ENCODE measurements at regions not wholly inside any gene's neighbourhood (a gene's known extent, or its start where the extent isn't known, plus 50 kb on each side); places are given as distances from the start of the nearest gene placed in this dataset.

GRCh38 chr7:35970458-35970857, 169.6 kb downstream of the SEPTIN7 start:
- no TSS peak for BruUV-seq (replicated peaks)
- no peak overlapping the region for H3K4ac ChIP-seq (ENCODE audit: low read depth, low read length)
- H3K36me3 ChIP-seq (ENCODE audit: control insufficient read depth, insufficient read depth, low read length), result no peaks in the 10 kb centered on the region
- dilution Hi-C loops (cut with HindIII; ENCODE audit: low sequenced_read_pairs, unreplicated experiment) (no loop called here), in situ Hi-C loops (cut with MboI; ENCODE audit: low sequenced_read_pairs) (loop anchor here (10.0 kb wide), 2 partner anchors 46 to 256 kb away; no protein-coding TSS in a partner anchor), intact Hi-C loops (cut with micrococcal nuclease) (loop anchor here (5.0 to 10.0 kb wide), 2 partner anchors 343 to 786 kb away; no protein-coding TSS in a partner anchor)
- H4K20me1 ChIP-seq (ENCODE audit: insufficient read depth, low read length), result no peaks in the 10 kb centered on the region
- H3K27ac ChIP-seq (ENCODE audit: insufficient read depth, low read length), result no peak overlapping the region
- no peak overlapping the region for H3K4me3 ChIP-seq (ENCODE audit: insufficient read depth, low read depth, low read length)
- H3K18ac ChIP-seq (ENCODE audit: low read depth, low read length), result no peak overlapping the region
- H4K8ac ChIP-seq (ENCODE audit: low read depth in 2 of 2, low read length in 2 of 2), result no peak overlapping the region
- ATAC-seq (ENCODE audit: low read depth), result no peak
- no peak overlapping the region for H2BK120ac ChIP-seq (ENCODE audit: low read depth, low read length)
- no peak for DNase-seq
- H2AK9ac ChIP-seq (replicated peaks; ENCODE audit: low read depth, low read length, poor library complexity), result no peak overlapping the region
- H3K4me2 ChIP-seq (ENCODE audit: low read depth, low read length), result no peak overlapping the region
- H2BK20ac ChIP-seq (ENCODE audit: low read depth, low read length), result no peak overlapping the region
- H2BK15ac ChIP-seq (ENCODE audit: low read depth, low read length), result no peak overlapping the region
- no CpG with 5 or more reads among the region's 2 CpGs for WGBS, 2 experiments (ENCODE audit: extremely low coverage in 2 of 2, insufficient read length in 1 of 2)
- H3K23ac ChIP-seq (ENCODE audit: low read depth, low read length), result no peak overlapping the region
- H3K4me1 ChIP-seq (ENCODE audit: control insufficient read depth, insufficient read depth, low read length), result no peaks in the 10 kb centered on the region; the same call in 1 of the 2 replicates
- H2AFZ ChIP-seq (replicated peaks; ENCODE audit: low read length, poor library complexity), result no peak overlapping the region
- no peak overlapping the region for H2BK5ac ChIP-seq (ENCODE audit: low read depth, low read length, poor library complexity, severe bottlenecking)
- H4K91ac ChIP-seq (ENCODE audit: insufficient read depth, low read depth, low read length), result no peak overlapping the region
- no peak overlapping the region for H2AK5ac ChIP-seq (ENCODE audit: low read depth, low read length)
- TF ChIP-seq RFX5 (IDR thresholded peaks at IDR 0.05; ENCODE audit: low read depth, low read length) (no peak), MAFK (IDR thresholded peaks at IDR 0.05; ENCODE audit: low read depth, low read length) (no peak)
- H3K56ac ChIP-seq (ENCODE audit: extremely low read depth, insufficient read depth, low read length), result no peak overlapping the region
- no peaks in the 10 kb centered on the region for H3K9me3 ChIP-seq (ENCODE audit: control insufficient read depth, insufficient read depth, low read length)
- H3K27me3 ChIP-seq (ENCODE audit: control insufficient read depth, insufficient read depth, low read length), result peaks cover 11% of the 10 kb centered on the region
- no peak overlapping the region for H4K5ac ChIP-seq (ENCODE audit: low read depth, low read length)
- ChIA-PET POLR2A (ENCODE audit: unreplicated experiment) (no interaction called here), CTCF (no interaction called here)
- no peaks in the 10 kb centered on the region for H3K79me1 ChIP-seq (ENCODE audit: low read depth in 1 of 2, low read length in 2 of 2)
- no peaks in the 10 kb centered on the region for H3K9me1 ChIP-seq (ENCODE audit: insufficient read depth, low read length)
- H3K14ac ChIP-seq (replicated peaks; ENCODE audit: low read depth, low read length), result no peak overlapping the region
- no peak overlapping the region for H3K9ac ChIP-seq (ENCODE audit: low read depth, low read length)
